ENCODE measurements at regions not wholly inside any gene's neighbourhood (a gene's known extent, or its start where the extent isn't known, plus 50 kb on each side); places are given as distances from the start of the nearest gene placed in this dataset.
A peak's percentile ranks its signal among the peaks of the same experiment; 100 is the strongest.
"Not testable (repeated sequence)": the region's sequence is repeated elsewhere in the genome, so short reads cannot be mapped to it uniquely, and the experiment has no call there.

- DNase-seq, result no peak
Observed at GRCh38 chr13:83201506-83201905, 680.8 kb downstream of the SLITRK1 start.

- DNase-seq, result no peak
Observed at GRCh38 chr13:83197316-83197715, 685.0 kb downstream of the SLITRK1 start.

GRCh38 chr13:83190020-83190419 is 692.3 kb downstream of the SLITRK1 start:
- no peak for DNase-seq

- DNase-seq, result no peak
Observed at GRCh38 chr13:83184819-83185218, 697.5 kb downstream of the SLITRK1 start.

- DNase-seq, result no peak
Observed at GRCh38 chr13:83184150-83184475, 698.2 kb downstream of the SLITRK1 start.

GRCh38 chr13:83183439-83184149 is 698.7 kb downstream of the SLITRK1 start:
- DNase-seq, result no peak

GRCh38 chr13:83182845-83183244 is 699.4 kb downstream of the SLITRK1 start:
- no peak for DNase-seq

GRCh38 chr13:83178008-83178407 is 704.3 kb downstream of the SLITRK1 start:
- DNase-seq, result no peak

GRCh38 chr13:83168590-83168989 is 713.7 kb downstream of the SLITRK1 start:
- DNase-seq, result no peak

GRCh38 chr13:83167203-83167602 is 715.1 kb downstream of the SLITRK1 start:
- no peak for DNase-seq

GRCh38 chr13:83166550-83166949 is 715.7 kb downstream of the SLITRK1 start:
- no peak for DNase-seq

- DNase-seq, result no peak
Observed at GRCh38 chr13:83162493-83162892, 719.8 kb downstream of the SLITRK1 start.

- peak; percentile 84 for DNase-seq
Observed at GRCh38 chr13:83153848-83154247, 728.4 kb downstream of the SLITRK1 start.

GRCh38 chr13:83151308-83151660 is 731.0 kb downstream of the SLITRK1 start:
- DNase-seq, result no peak

- DNase-seq, result no peak
Observed at GRCh38 chr13:83150616-83151307, 731.5 kb downstream of the SLITRK1 start.

- DNase-seq, result no peak
Observed at GRCh38 chr13:83136660-83137059, 745.6 kb downstream of the SLITRK1 start.

GRCh38 chr13:83125791-83126190 is 756.5 kb downstream of the SLITRK1 start:
- no peak for DNase-seq

- no peak for DNase-seq
Observed at GRCh38 chr13:83121896-83122295, 760.4 kb downstream of the SLITRK1 start.

- no peak for DNase-seq
Observed at GRCh38 chr13:83117046-83117445, 765.2 kb downstream of the SLITRK1 start.

GRCh38 chr13:83101574-83102247 is 780.6 kb downstream of the SLITRK1 start:
- DNase-seq, result not testable (repeated sequence)

- DNase-seq, result no peak
Observed at GRCh38 chr13:83100237-83100636, 782.0 kb downstream of the SLITRK1 start.

- DNase-seq, result no peak
Observed at GRCh38 chr13:83088858-83089257, 793.4 kb downstream of the SLITRK1 start.

GRCh38 chr13:83086948-83087347 is 795.3 kb downstream of the SLITRK1 start:
- no peak for DNase-seq

- DNase-seq, result no peak
Observed at GRCh38 chr13:83086088-83086487, 796.2 kb downstream of the SLITRK1 start.
